22Rv1 (cell line): ENCODE measurements at regions not wholly inside any gene's neighbourhood (a gene's known extent, or its start where the extent isn't known, plus 50 kb on each side); places are given as distances from the start of the nearest gene placed in this dataset.

Experiments used
- CTCF ChIP-seq: fragments of 450-650 bp; IDR thresholded peaks from 2 replicates; pipeline ENCODE4 v1.5.1; 2017; ENCODE audit warnings: mild to moderate bottlenecking
- ZFX ChIP-seq: fragments of 450-650 bp; IDR thresholded peaks from 2 replicates; pipeline ENCODE4 v1.6.1; 2017; ENCODE audit warnings: antibody characterized with exemption, borderline replicate concordance

- no peak for TF ChIP-seq CTCF
- TF ChIP-seq ZFX = no peak
These were observed 147.6 kb upstream of the SV2C start for GRCh38 chr5:75935572-75935971.
